ENCODE measurements at regions not wholly inside any gene's neighbourhood (a gene's known extent, or its start where the extent isn't known, plus 50 kb on each side); places are given as distances from the start of the nearest gene placed in this dataset.

GRCh38 chr6:66065313-66065712 lies 358.3 kb upstream of the EYS start:
- no peak overlapping the region for H3K27ac ChIP-seq
- TF ChIP-seq CTCF (IDR thresholded peaks at IDR 0.05) (no peak), ZFX (IDR thresholded peaks at IDR 0.05; ENCODE audit: borderline replicate concordance) (no peak)

GRCh38 chr6:66057034-66057433 lies 350.0 kb upstream of the EYS start:
- H3K27ac ChIP-seq, result no peak overlapping the region
- TF ChIP-seq ZFX (IDR thresholded peaks at IDR 0.05; ENCODE audit: borderline replicate concordance) (no peak), CTCF (IDR thresholded peaks at IDR 0.05) (no peak)

- H3K27ac ChIP-seq, result no peak overlapping the region
- TF ChIP-seq ZFX (IDR thresholded peaks at IDR 0.05; ENCODE audit: borderline replicate concordance) (no peak), CTCF (IDR thresholded peaks at IDR 0.05) (no peak)
These were observed 347.9 kb upstream of the EYS start for GRCh38 chr6:66054967-66055366.

GRCh38 chr6:66051812-66052211 lies 344.8 kb upstream of the EYS start:
- H3K27ac ChIP-seq, result no peak overlapping the region
- TF ChIP-seq ZFX (IDR thresholded peaks at IDR 0.05; ENCODE audit: borderline replicate concordance) (no peak), CTCF (IDR thresholded peaks at IDR 0.05) (no peak)

GRCh38 chr6:66048684-66049474 lies 341.9 kb upstream of the EYS start:
- TF ChIP-seq ZFX (IDR thresholded peaks at IDR 0.05; ENCODE audit: borderline replicate concordance), result no peak
- no peak for TF ChIP-seq CTCF (IDR thresholded peaks at IDR 0.05)
- no peak overlapping the region for H3K27ac ChIP-seq

GRCh38 chr6:66032626-66033025 lies 325.6 kb upstream of the EYS start:
- no peak for TF ChIP-seq ZFX (IDR thresholded peaks at IDR 0.05; ENCODE audit: borderline replicate concordance)
- TF ChIP-seq CTCF (IDR thresholded peaks at IDR 0.05), result no peak
- no peak overlapping the region for H3K27ac ChIP-seq

- TF ChIP-seq ZFX (IDR thresholded peaks at IDR 0.05; ENCODE audit: borderline replicate concordance), result no peak
- TF ChIP-seq CTCF (IDR thresholded peaks at IDR 0.05), result no peak
- H3K27ac ChIP-seq, result no peak overlapping the region
These were observed 322.4 kb upstream of the EYS start for GRCh38 chr6:66029391-66029790.
